RWPE1 (cell line): ENCODE measurements at regions not wholly inside any gene's neighbourhood (a gene's known extent, or its start where the extent isn't known, plus 50 kb on each side); places are given as distances from the start of the nearest gene placed in this dataset.

ENCODE experiments used
- CTCF ChIA-PET: fragments of 350-600 bp; sonication (Branson Sonifier 250); formaldehyde crosslinking; extraction: SDS; loops from one replicate; lab custom pipeline; 2021; lab: Yijun Ruan, JAX
- POLR2A ChIA-PET: fragments of 400-600 bp; formaldehyde crosslinking; extraction: SDS; loops from one replicate; lab custom pipeline; 2020; ENCODE audit warnings: antibody characterized with exemption; ENCODE audit not compliant: low non-redundant PET; lab: Yijun Ruan, JAX
- DNase-seq: peaks from one replicate; pipeline ENCODE4 v3.0.0; 2012; ENCODE audit warnings: low spot score
- H3K27ac ChIP-seq: fragments of 450-650 bp; 2 replicates; pipeline ENCODE4 v1.5.1; 2017
- CTCF ChIP-seq: fragments of 450-650 bp; conservative IDR thresholded peaks from 2 replicates; pipeline ENCODE4 v1.5.1; 2017; ENCODE audit warnings: low read depth, mild to moderate bottlenecking

- POLR2A ChIA-PET, result no interaction called here
- CTCF ChIA-PET, result interaction anchor here (0.5 to 0.7 kb wide), 2 partner anchors 26 to 805 kb away, joined by 3 read pairs; no protein-coding TSS in a partner anchor
- no peak for TF ChIP-seq CTCF
- H3K27ac ChIP-seq, result no peak overlapping the region
- DNase-seq, result no peak
Measured at GRCh38 chr5:44868541-44868940, 59.8 kb downstream of the MRPS30 start.

GRCh38 chr5:44869928-44870327, 61.2 kb downstream of the MRPS30 start:
- no peak overlapping the region for H3K27ac ChIP-seq
- no peak for TF ChIP-seq CTCF
- POLR2A ChIA-PET, result no interaction called here
- no peak for DNase-seq
- CTCF ChIA-PET, result no interaction called here

- no peak for TF ChIP-seq CTCF
- no peak overlapping the region for H3K27ac ChIP-seq
- ChIA-PET POLR2A (no interaction called here), CTCF (interaction anchor here (1.2 kb wide), 1 partner anchor 8 kb away, joined by 4 read pairs; no protein-coding TSS in a partner anchor)
- DNase-seq, result no peak
Measured at GRCh38 chr5:44870430-44870829, 61.7 kb downstream of the MRPS30 start.

GRCh38 chr5:44871401-44871800, 62.7 kb downstream of the MRPS30 start:
- no peak overlapping the region for H3K27ac ChIP-seq
- ChIA-PET POLR2A (no interaction called here), CTCF (interaction anchor here (1.2 kb wide), 1 partner anchor 9 kb away, joined by 4 read pairs; no protein-coding TSS in a partner anchor)
- DNase-seq, result no peak
- no peak for TF ChIP-seq CTCF

GRCh38 chr5:44875661-44876605, 67.2 kb downstream of the MRPS30 start:
- TF ChIP-seq CTCF, result no peak
- DNase-seq, result peak; percentile 90
- no peak overlapping the region for H3K27ac ChIP-seq
- POLR2A ChIA-PET, result no interaction called here
- CTCF ChIA-PET, result no interaction called here

GRCh38 chr5:44881266-44881665, 72.5 kb downstream of the MRPS30 start:
- H3K27ac ChIP-seq, result no peak overlapping the region
- TF ChIP-seq CTCF, result no peak
- ChIA-PET CTCF (no interaction called here), POLR2A (no interaction called here)
- DNase-seq, result no peak
